SK-N-MC (cell line): ENCODE measurements at regions not wholly inside any gene's neighbourhood (a gene's known extent, or its start where the extent isn't known, plus 50 kb on each side); places are given as distances from the start of the nearest gene placed in this dataset.
"Not testable (repeated sequence)": the region's sequence is repeated elsewhere in the genome, so short reads cannot be mapped to it uniquely, and the experiment has no call there.

ENCODE experiments used
- DNase-seq: peaks from one replicate; pipeline ENCODE4 v3.0.0-alpha.2; 2011; ENCODE audit warnings: low read depth, low spot score
- H3K27ac ChIP-seq: fragments of 200-600 bp; sonication (generic); 2 replicates; pipeline ENCODE4 v1.5.1; 2016; ENCODE audit warnings: mixed run types
- H3K36me3 ChIP-seq: fragments of 200-600 bp; sonication (generic); 2 replicates; pipeline ENCODE4 v1.6.1; 2017; ENCODE audit warnings: antibody characterized with exemption, low read length, mixed read lengths; ENCODE audit not compliant: insufficient read depth
- H3K4me3 ChIP-seq: fragments of 200-600 bp; sonication (generic); 2 replicates; pipeline ENCODE4 v1.5.1; 2016
- H3K9ac ChIP-seq: fragments of 200-600 bp; sonication (generic); 2 replicates; pipeline ENCODE4 v1.8.0; 2017; ENCODE audit warnings: mixed run types, mixed read lengths; ENCODE audit not compliant: insufficient read length
- H3K9me3 ChIP-seq: fragments of 200-600 bp; sonication (generic); 2 replicates; pipeline ENCODE4 v1.6.1; 2017; ENCODE audit warnings: low read depth, mild to moderate bottlenecking, antibody characterized with exemption, low read length, moderate library complexity, mixed read lengths
- EZH2 ChIP-seq: fragments of 200-600 bp; sonication (generic); IDR thresholded peaks from one replicate; pipeline ENCODE4 v1.6.1; 2017; ENCODE audit warnings: antibody characterized with exemption
- FOXP2 ChIP-seq: optimal IDR thresholded peaks from 2 replicates; pipeline ENCODE3; 2011; ENCODE audit warnings: mild to moderate bottlenecking, moderate library complexity; ENCODE audit not compliant: insufficient read depth; ENCODE audit errors: extremely low read length, control extremely low read depth
- POLR2AphosphoS5 ChIP-seq: IDR thresholded peaks from 2 replicates; pipeline ENCODE4 v1.6.1; 2012; ENCODE audit warnings: mild to moderate bottlenecking, low read depth, low read length, borderline replicate concordance

DNA sequence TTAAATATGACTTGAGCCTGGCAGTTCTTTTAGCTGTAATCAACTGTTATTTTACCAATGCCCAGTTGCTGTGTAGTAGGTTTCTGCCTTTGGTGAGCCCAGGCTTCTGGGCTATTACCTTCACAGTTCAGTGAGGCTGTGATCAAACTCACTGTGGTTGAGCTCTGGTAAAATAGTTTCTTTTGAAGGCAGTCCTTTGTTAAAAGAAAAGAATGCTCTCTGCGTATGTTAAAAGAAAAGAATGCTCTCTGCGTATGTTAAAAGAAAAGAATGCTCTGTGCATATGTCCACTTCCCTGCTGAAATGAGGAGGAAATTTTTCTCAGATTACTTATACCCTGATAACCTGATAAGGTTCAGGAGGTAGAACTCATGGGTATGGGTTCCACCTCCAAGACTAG, 244.3 kb downstream of the RNF144A start:
- DNase-seq, result no peak
- Histone ChIP-seq H3K27ac (no peak overlapping the region), H3K9me3 (no peaks in the 10 kb centered on the region), H3K9ac (no peak overlapping the region), H3K4me3 (no peak overlapping the region), H3K36me3 (no peaks in the 10 kb centered on the region)
- TF ChIP-seq FOXP2 (no peak), EZH2 (no peak)

GRCh38 chr2:7165736-7166135, 248.5 kb downstream of the RNF144A start:
- Histone ChIP-seq H3K9me3 (no peaks in the 10 kb centered on the region), H3K9ac (no peak overlapping the region), H3K36me3 (no peaks in the 10 kb centered on the region), H3K27ac (no peak overlapping the region), H3K4me3 (no peak overlapping the region)
- TF ChIP-seq POLR2AphosphoS5 (no peak), EZH2 (no peak), FOXP2 (no peak)
- no peak for DNase-seq

- DNase-seq, result no peak
- H3K9me3 ChIP-seq, result no peaks in the 10 kb centered on the region
- no peaks in the 10 kb centered on the region for H3K36me3 ChIP-seq
- no peak overlapping the region for H3K27ac ChIP-seq
- no peak for TF ChIP-seq POLR2AphosphoS5
- no peak for TF ChIP-seq EZH2
- TF ChIP-seq FOXP2, result no peak
- H3K4me3 ChIP-seq, result no peak overlapping the region
- H3K9ac ChIP-seq, result no peak overlapping the region
Measured at GRCh38 chr2:7167801-7168411, 250.7 kb downstream of the RNF144A start.

- Histone ChIP-seq H3K27ac (no peak overlapping the region), H3K4me3 (no peak overlapping the region), H3K36me3 (no peaks in the 10 kb centered on the region), H3K9ac (no peak overlapping the region), H3K9me3 (no peaks in the 10 kb centered on the region)
- TF ChIP-seq POLR2AphosphoS5, result no peak
- TF ChIP-seq EZH2, result no peak
- TF ChIP-seq FOXP2, result no peak
- no peak for DNase-seq
Measured at GRCh38 chr2:7169593-7169992, 252.4 kb downstream of the RNF144A start.

GRCh38 chr2:7178996-7179395, 261.8 kb downstream of the RNF144A start:
- not testable (repeated sequence) for H3K9me3 ChIP-seq, H3K4me3 ChIP-seq, H3K27ac ChIP-seq, H3K9ac ChIP-seq, H3K36me3 ChIP-seq, DNase-seq

GRCh38 chr2:7180638-7181370, 263.6 kb downstream of the RNF144A start:
- H3K9ac ChIP-seq, result no peak overlapping the region
- H3K36me3 ChIP-seq, result no peaks in the 10 kb centered on the region
- no peak for DNase-seq
- TF ChIP-seq FOXP2 (no peak), POLR2AphosphoS5 (no peak), EZH2 (no peak)
- H3K27ac ChIP-seq, result peak overlapping the region; percentile 88
- H3K9me3 ChIP-seq, result no peaks in the 10 kb centered on the region
- peak overlapping the region; percentile 38 for H3K4me3 ChIP-seq

GRCh38 chr2:7182525-7182924, 265.3 kb downstream of the RNF144A start:
- Histone ChIP-seq H3K9ac (no peak overlapping the region), H3K4me3 (no peak overlapping the region), H3K27ac (no peak overlapping the region), H3K36me3 (no peaks in the 10 kb centered on the region), H3K9me3 (no peaks in the 10 kb centered on the region)
- TF ChIP-seq FOXP2 (no peak), EZH2 (no peak), POLR2AphosphoS5 (no peak)
- DNase-seq, result no peak

DNA sequence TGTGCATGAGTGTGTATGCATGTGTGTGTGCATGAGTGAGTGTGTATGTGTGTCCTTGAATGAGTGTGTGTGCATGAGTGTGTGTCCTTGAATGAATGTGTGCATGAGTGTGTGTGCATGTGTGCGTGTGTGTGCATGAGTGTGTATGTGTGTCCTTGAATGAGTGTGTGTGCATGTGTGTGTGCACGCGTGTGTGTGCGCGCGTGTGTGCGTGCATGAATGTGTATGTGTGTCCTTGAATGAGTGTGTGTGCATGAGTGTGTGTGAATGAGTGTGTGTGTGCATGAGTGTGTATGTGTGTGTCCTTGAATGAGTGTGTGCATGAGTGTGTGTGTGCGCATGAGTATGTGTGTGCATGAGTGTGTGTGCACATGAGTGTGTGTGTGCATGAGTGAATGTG, 271.9 kb downstream of the RNF144A start:
- no peak overlapping the region for H3K9ac ChIP-seq
- no peak overlapping the region for H3K4me3 ChIP-seq
- no peak for DNase-seq
- no peak for TF ChIP-seq FOXP2
- TF ChIP-seq POLR2AphosphoS5, result no peak
- TF ChIP-seq EZH2, result no peak
- no peaks in the 10 kb centered on the region for H3K9me3 ChIP-seq
- H3K27ac ChIP-seq, result no peak overlapping the region
- no peaks in the 10 kb centered on the region for H3K36me3 ChIP-seq

DNA sequence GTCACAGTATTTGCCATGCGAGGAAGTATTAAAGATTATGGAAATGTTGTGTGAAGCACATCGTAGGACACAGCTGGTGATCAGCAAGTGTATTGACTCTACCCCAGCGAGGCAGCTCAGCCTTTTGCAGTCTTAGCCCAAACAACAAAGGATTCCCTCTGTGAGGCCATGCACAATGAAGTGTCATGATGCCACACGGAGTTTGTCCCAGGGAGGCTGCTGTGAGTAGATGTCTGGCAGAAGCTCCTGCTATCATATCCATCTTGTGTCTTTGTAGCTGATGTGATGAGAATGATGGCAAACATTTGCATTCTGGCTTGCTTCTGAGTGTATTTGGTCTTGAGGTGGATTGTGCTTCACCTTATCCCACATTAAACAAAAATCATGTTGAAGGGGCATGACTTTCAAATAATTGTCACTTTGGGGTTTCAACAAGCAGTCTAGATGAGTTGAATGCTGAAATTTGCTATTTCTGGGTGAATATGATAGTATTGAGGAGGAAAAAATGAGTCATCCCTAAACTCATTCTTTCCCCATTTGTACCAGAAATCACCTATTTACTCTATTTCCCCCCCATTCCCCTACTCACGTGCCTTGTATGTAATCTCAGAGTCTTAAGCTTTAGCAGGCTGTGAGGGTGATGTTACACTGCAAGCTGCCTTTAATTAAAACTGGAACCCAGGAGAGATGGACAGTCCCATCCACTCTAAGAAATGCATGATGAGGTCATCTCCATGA, 273.5 kb downstream of the RNF144A start:
- H3K9me3 ChIP-seq, result no peaks in the 10 kb centered on the region
- H3K4me3 ChIP-seq, result peak overlapping the region; percentile 30
- no peaks in the 10 kb centered on the region for H3K36me3 ChIP-seq
- no peak overlapping the region for H3K9ac ChIP-seq
- H3K27ac ChIP-seq, result peak overlapping the region; percentile 99
- no peak for TF ChIP-seq POLR2AphosphoS5
- TF ChIP-seq FOXP2, result no peak
- TF ChIP-seq EZH2, result no peak
- no peak for DNase-seq
